HG03159 (cell line): ENCODE measurements at regions not wholly inside any gene's neighbourhood (a gene's known extent, or its start where the extent isn't known, plus 50 kb on each side); places are given as distances from the start of the nearest gene placed in this dataset.

ENCODE experiments used
- ATAC-seq: cut with Tn5 transposase; IDR thresholded peaks from one replicate; pipeline ENCODE4 v1.9.1; 2021; ENCODE audit warnings: mild to moderate bottlenecking, moderate library complexity; ENCODE audit not compliant: unreplicated experiment

GRCh38 chr7:24469118-24469517 is 104.1 kb upstream of the PALS2 start:
- no peak for ATAC-seq

- ATAC-seq = no peak
Measured at GRCh38 chr7:24472093-24472492, 101.2 kb upstream of the PALS2 start.

GRCh38 chr7:24475166-24475961 is 97.9 kb upstream of the PALS2 start:
- no peak for ATAC-seq

GRCh38 chr7:24476227-24476626 is 97.0 kb upstream of the PALS2 start:
- ATAC-seq = no peak

- ATAC-seq = no peak
Measured at GRCh38 chr7:24477398-24478136, 95.7 kb upstream of the PALS2 start.

- no peak for ATAC-seq
Measured at GRCh38 chr7:24478137-24478655, 95.1 kb upstream of the PALS2 start.

- ATAC-seq = no peak
Measured at GRCh38 chr7:24480501-24480900, 92.8 kb upstream of the PALS2 start.

- ATAC-seq = no peak
Measured at GRCh38 chr7:24483804-24484203, 89.4 kb upstream of the PALS2 start.

- no peak for ATAC-seq
Measured at GRCh38 chr7:24492576-24492975, 80.7 kb upstream of the PALS2 start.

GRCh38 chr7:24494832-24495231 is 78.4 kb upstream of the PALS2 start:
- ATAC-seq = no peak

GRCh38 chr7:24496036-24496435 is 77.2 kb upstream of the PALS2 start:
- ATAC-seq = no peak

GRCh38 chr7:24498439-24498838 is 74.8 kb upstream of the PALS2 start:
- no peak for ATAC-seq

- ATAC-seq = no peak
Measured at GRCh38 chr7:24499871-24500270, 73.4 kb upstream of the PALS2 start.

GRCh38 chr7:24500599-24500998 is 72.7 kb upstream of the PALS2 start:
- ATAC-seq = no peak

GRCh38 chr7:24501009-24501408 is 72.2 kb upstream of the PALS2 start:
- ATAC-seq = no peak

GRCh38 chr7:24501443-24502134 is 71.7 kb upstream of the PALS2 start:
- no peak for ATAC-seq

GRCh38 chr7:24502135-24502488 is 71.1 kb upstream of the PALS2 start:
- no peak for ATAC-seq

GRCh38 chr7:24503506-24503905 is 69.7 kb upstream of the PALS2 start:
- no peak for ATAC-seq

GRCh38 chr7:24504040-24504439 is 69.2 kb upstream of the PALS2 start:
- ATAC-seq = no peak

GRCh38 chr7:24504836-24505235 is 68.4 kb upstream of the PALS2 start:
- no peak for ATAC-seq

- no peak for ATAC-seq
Measured at GRCh38 chr7:24505968-24506367, 67.3 kb upstream of the PALS2 start.

- no peak for ATAC-seq
Measured at GRCh38 chr7:24508316-24508715, 64.9 kb upstream of the PALS2 start.
